ENCODE measurements at regions not wholly inside any gene's neighbourhood (a gene's known extent, or its start where the extent isn't known, plus 50 kb on each side); places are given as distances from the start of the nearest gene placed in this dataset.

- TF ChIP-seq POLR2AphosphoS5 (IDR thresholded peaks at IDR 0.05) (no peak), RAD21 (conservative IDR thresholded peaks at IDR 0.05) (no peak), CTCF (IDR thresholded peaks at IDR 0.05; ENCODE audit: poor library complexity, severe bottlenecking) (no peak), EZH2 (IDR thresholded peaks at IDR 0.05; ENCODE audit: borderline replicate concordance, insufficient read depth, low read length, poor library complexity, severe bottlenecking) (no peak), MXI1 (conservative IDR thresholded peaks at IDR 0.05; ENCODE audit: poor library complexity, severe bottlenecking) (no peak), SMC3 (conservative IDR thresholded peaks at IDR 0.05; ENCODE audit: poor library complexity) (no peak), EP300 (conservative IDR thresholded peaks at IDR 0.05; ENCODE audit: poor library complexity, severe bottlenecking) (no peak)
These were observed 260.3 kb downstream of the ENC1 start for GRCh38 chr5:74380193-74380592.
